ENCODE measurements at regions not wholly inside any gene's neighbourhood (a gene's known extent, or its start where the extent isn't known, plus 50 kb on each side); places are given as distances from the start of the nearest gene placed in this dataset.

GRCh38 chr5:145118611-145119010 is 716.5 kb downstream of the PRELID2 start:
- DNase-seq = no peak
- in situ Hi-C loops (cut with HindIII; ENCODE audit: low pct_ligation_motif_present, low pct_unique_long_range_greater_than_20kb, low sequenced_read_pairs) = no loop called here

- DNase-seq = no peak
- in situ Hi-C loops (cut with HindIII; ENCODE audit: low pct_ligation_motif_present, low pct_unique_long_range_greater_than_20kb, low sequenced_read_pairs) = no loop called here
Measured at GRCh38 chr5:145118127-145118526, 717.0 kb downstream of the PRELID2 start.

GRCh38 chr5:145117285-145117684 is 717.9 kb downstream of the PRELID2 start:
- in situ Hi-C loops (cut with HindIII; ENCODE audit: low pct_ligation_motif_present, low pct_unique_long_range_greater_than_20kb, low sequenced_read_pairs) = no loop called here
- DNase-seq = no peak

- in situ Hi-C loops (cut with HindIII; ENCODE audit: low pct_ligation_motif_present, low pct_unique_long_range_greater_than_20kb, low sequenced_read_pairs) = no loop called here
- no peak for DNase-seq
Measured at GRCh38 chr5:145111420-145111819, 723.7 kb downstream of the PRELID2 start.

- in situ Hi-C loops (cut with HindIII; ENCODE audit: low pct_ligation_motif_present, low pct_unique_long_range_greater_than_20kb, low sequenced_read_pairs) = no loop called here
- no peak for DNase-seq
Measured at GRCh38 chr5:145110834-145111233, 724.3 kb downstream of the PRELID2 start.

- no peak for DNase-seq
- in situ Hi-C loops (cut with HindIII; ENCODE audit: low pct_ligation_motif_present, low pct_unique_long_range_greater_than_20kb, low sequenced_read_pairs) = no loop called here
Measured at GRCh38 chr5:145110181-145110580, 725.0 kb downstream of the PRELID2 start.

GRCh38 chr5:145105384-145105783 is 729.8 kb downstream of the PRELID2 start:
- DNase-seq = no peak
- in situ Hi-C loops (cut with HindIII; ENCODE audit: low pct_ligation_motif_present, low pct_unique_long_range_greater_than_20kb, low sequenced_read_pairs) = no loop called here

GRCh38 chr5:145104106-145104505 is 731.0 kb downstream of the PRELID2 start:
- DNase-seq = no peak
- in situ Hi-C loops (cut with HindIII; ENCODE audit: low pct_ligation_motif_present, low pct_unique_long_range_greater_than_20kb, low sequenced_read_pairs) = no loop called here

GRCh38 chr5:145101246-145101645 is 733.9 kb downstream of the PRELID2 start:
- peak; percentile 14 for DNase-seq
- in situ Hi-C loops (cut with HindIII; ENCODE audit: low pct_ligation_motif_present, low pct_unique_long_range_greater_than_20kb, low sequenced_read_pairs) = no loop called here

GRCh38 chr5:145090115-145090514 is 745.0 kb downstream of the PRELID2 start:
- DNase-seq = no peak
- in situ Hi-C loops (cut with HindIII; ENCODE audit: low pct_ligation_motif_present, low pct_unique_long_range_greater_than_20kb, low sequenced_read_pairs) = no loop called here

GRCh38 chr5:145084834-145085233 is 750.3 kb downstream of the PRELID2 start:
- in situ Hi-C loops (cut with HindIII; ENCODE audit: low pct_ligation_motif_present, low pct_unique_long_range_greater_than_20kb, low sequenced_read_pairs) = no loop called here
- DNase-seq = no peak

- no peak for DNase-seq
- in situ Hi-C loops (cut with HindIII; ENCODE audit: low pct_ligation_motif_present, low pct_unique_long_range_greater_than_20kb, low sequenced_read_pairs) = no loop called here
Measured at GRCh38 chr5:145077028-145077427, 758.1 kb downstream of the PRELID2 start.

- no peak for DNase-seq
- in situ Hi-C loops (cut with HindIII; ENCODE audit: low pct_ligation_motif_present, low pct_unique_long_range_greater_than_20kb, low sequenced_read_pairs) = no loop called here
Measured at GRCh38 chr5:145076040-145076439, 759.1 kb downstream of the PRELID2 start.

- peak; percentile 38 for DNase-seq
- in situ Hi-C loops (cut with HindIII; ENCODE audit: low pct_ligation_motif_present, low pct_unique_long_range_greater_than_20kb, low sequenced_read_pairs) = no loop called here
Measured at GRCh38 chr5:145072889-145073288, 762.3 kb downstream of the PRELID2 start.

GRCh38 chr5:145068721-145069120 is 766.4 kb downstream of the PRELID2 start:
- DNase-seq = no peak
- in situ Hi-C loops (cut with HindIII; ENCODE audit: low pct_ligation_motif_present, low pct_unique_long_range_greater_than_20kb, low sequenced_read_pairs) = no loop called here

- in situ Hi-C loops (cut with HindIII; ENCODE audit: low pct_ligation_motif_present, low pct_unique_long_range_greater_than_20kb, low sequenced_read_pairs) = no loop called here
- peak; percentile 81 for DNase-seq
Measured at GRCh38 chr5:145062280-145063062, 772.7 kb downstream of the PRELID2 start.

- peak; percentile 26 for DNase-seq
- in situ Hi-C loops (cut with HindIII; ENCODE audit: low pct_ligation_motif_present, low pct_unique_long_range_greater_than_20kb, low sequenced_read_pairs) = no loop called here
Measured at GRCh38 chr5:145056800-145057199, 778.3 kb downstream of the PRELID2 start.

GRCh38 chr5:145050181-145050580 is 785.0 kb downstream of the PRELID2 start:
- in situ Hi-C loops (cut with HindIII; ENCODE audit: low pct_ligation_motif_present, low pct_unique_long_range_greater_than_20kb, low sequenced_read_pairs) = no loop called here
- no peak for DNase-seq

GRCh38 chr5:145044970-145045369 is 790.2 kb downstream of the PRELID2 start:
- in situ Hi-C loops (cut with HindIII; ENCODE audit: low pct_ligation_motif_present, low pct_unique_long_range_greater_than_20kb, low sequenced_read_pairs) = no loop called here
- no peak for DNase-seq

GRCh38 chr5:145028626-145029025 is 806.5 kb downstream of the PRELID2 start:
- in situ Hi-C loops (cut with HindIII; ENCODE audit: low pct_ligation_motif_present, low pct_unique_long_range_greater_than_20kb, low sequenced_read_pairs) = no loop called here
- no peak for DNase-seq
